HG03066 (cell line): ENCODE measurements at regions not wholly inside any gene's neighbourhood (a gene's known extent, or its start where the extent isn't known, plus 50 kb on each side); places are given as distances from the start of the nearest gene placed in this dataset.

Experiments used
- ATAC-seq: cut with Tn5 transposase; IDR thresholded peaks from one replicate; pipeline ENCODE4 v1.9.1; 2021; ENCODE audit warnings: low read depth; ENCODE audit not compliant: unreplicated experiment

DNA sequence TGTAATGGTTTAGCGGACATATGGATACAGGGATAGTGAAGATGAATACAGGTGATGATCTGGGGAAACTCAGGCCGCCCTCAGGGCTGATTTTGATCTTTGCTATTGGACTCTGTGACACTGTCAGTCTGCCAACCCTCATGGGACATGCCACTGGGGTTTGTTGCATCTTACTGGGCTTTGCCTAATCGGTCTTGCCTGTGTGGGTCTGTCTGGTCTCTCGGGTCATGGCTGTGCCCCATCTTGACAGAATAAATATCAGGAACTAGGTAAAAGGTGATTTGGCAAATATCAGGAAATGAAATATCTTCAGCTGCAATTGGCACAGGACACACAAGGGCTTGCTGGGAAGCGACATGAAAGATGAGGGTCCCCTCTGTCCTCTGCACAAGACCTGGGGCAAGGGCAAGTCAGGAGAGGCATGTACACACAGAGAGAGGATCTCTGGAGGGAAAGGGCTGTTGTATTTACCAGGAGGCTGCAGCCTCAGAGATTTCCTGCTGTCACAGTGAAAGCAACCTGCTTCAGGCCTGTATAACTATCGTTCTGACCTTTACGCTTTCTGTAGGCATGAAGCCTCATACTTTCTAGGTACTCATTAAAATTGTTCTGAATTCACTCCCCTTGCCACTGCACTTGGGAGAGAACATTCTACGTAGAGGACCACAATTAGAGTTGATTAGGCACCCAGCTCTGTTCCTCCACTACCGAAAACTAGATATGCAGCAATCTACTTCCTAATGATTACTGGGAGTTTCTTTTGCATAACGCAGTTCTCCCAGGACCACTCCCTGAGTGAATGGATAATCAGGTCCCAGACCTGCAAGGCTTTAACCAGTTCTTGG lies 52.0 kb upstream of the GADD45A start:
- no peak for ATAC-seq

DNA sequence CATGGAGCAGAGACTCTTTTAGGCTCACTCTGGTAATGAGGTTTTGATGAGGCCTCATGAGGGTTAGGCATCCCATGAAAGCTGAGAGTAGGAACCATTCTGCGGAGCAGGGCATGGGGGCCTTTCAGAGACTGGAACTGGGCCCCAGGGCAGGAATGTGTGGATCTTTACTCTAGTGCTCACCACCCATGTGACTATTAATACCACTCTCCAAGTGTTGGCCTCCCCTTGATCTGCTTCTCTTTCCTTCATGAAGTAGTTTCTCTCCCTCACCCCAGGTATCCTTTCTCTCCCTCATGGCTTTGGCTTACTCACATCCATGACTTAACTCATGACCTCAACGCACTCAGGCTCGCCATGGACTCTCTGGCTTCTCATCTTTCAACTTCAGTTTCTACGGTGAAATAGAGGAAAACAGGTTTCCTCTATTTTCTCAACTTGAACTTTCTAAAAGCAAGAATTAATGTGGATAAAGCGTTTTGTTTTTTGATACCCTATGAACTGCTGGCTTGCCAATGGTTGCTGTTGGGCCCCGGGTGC lies 50.5 kb upstream of the GADD45A start:
- ATAC-seq = no peak

DNA sequence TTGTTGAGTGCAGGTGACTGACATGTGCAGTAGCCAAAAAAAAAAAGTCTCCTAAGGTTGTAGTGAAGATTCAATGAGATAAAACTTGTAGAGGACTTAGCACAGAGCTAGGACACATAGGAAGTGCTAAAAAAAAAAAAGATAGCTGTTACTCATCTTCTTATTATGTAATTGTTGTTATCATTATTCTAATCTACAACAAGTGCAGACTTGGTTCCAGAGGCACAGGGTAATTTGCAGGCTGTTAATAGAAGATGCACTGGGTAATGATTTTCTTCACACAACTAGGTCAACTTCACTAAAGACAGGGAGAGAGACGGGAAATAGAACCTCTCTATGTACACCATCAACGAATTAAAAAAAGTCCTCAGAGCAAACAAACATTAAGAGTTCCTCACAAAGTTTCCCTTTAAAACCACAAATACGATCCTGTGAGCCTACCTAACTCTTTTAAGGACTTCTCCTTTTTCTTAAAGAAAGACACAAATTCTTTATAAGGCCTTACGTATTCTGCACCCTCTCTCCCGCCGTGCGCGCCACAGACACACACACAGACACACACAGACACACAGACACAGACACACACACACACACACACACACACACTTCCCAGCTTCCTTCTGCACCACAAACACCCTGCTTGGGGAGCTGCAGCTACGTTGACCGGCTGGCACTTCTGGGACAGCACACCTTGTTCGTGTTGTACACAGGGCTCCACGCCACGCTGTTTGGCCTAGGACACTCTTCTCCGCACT lies 49.8 kb upstream of the GADD45A start:
- ATAC-seq = no peak
